ENCODE measurements at regions not wholly inside any gene's neighbourhood (a gene's known extent, or its start where the extent isn't known, plus 50 kb on each side); places are given as distances from the start of the nearest gene placed in this dataset.
"Not testable (repeated sequence)": the region's sequence is repeated elsewhere in the genome, so short reads cannot be mapped to it uniquely, and the experiment has no call there.

DNA sequence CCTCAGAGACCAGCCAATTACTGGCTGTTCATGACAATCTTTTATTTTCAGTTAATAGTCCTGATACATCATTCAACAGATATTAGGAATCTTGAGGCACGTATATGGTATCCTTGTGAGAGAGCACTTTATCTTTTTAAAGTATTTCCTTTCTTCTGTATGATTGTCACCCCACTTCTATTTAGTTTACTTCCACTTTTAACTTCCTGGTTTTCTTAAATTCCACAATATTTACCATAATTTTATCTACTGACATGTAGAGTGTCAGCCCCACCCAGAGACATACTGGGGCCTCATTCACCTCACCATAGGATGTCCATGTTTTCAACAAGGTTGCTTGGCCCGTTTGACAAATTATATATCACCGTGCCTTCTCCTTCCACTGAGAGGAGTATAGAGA is 182.9 kb upstream of the ID2 start:
- Histone ChIP-seq H3K9ac (ENCODE audit: low read depth, low read length) (no peak overlapping the region), H3K4me2 (ENCODE audit: low read length) (no peak overlapping the region), H3K9me3 (replicated peaks; ENCODE audit: low read length) (no peaks in the 10 kb centered on the region), H3K36me3 (ENCODE audit: insufficient read depth, low read length) (no peaks in the 10 kb centered on the region), H3K4me1 (ENCODE audit: control insufficient read depth, insufficient read depth, low read length) (no peaks in the 10 kb centered on the region), H3K4me3 (ENCODE audit: low read length) (no peak overlapping the region), H3K27me3 (ENCODE audit: control insufficient read depth, insufficient read depth, low read length) (no peaks in the 10 kb centered on the region)

DNA sequence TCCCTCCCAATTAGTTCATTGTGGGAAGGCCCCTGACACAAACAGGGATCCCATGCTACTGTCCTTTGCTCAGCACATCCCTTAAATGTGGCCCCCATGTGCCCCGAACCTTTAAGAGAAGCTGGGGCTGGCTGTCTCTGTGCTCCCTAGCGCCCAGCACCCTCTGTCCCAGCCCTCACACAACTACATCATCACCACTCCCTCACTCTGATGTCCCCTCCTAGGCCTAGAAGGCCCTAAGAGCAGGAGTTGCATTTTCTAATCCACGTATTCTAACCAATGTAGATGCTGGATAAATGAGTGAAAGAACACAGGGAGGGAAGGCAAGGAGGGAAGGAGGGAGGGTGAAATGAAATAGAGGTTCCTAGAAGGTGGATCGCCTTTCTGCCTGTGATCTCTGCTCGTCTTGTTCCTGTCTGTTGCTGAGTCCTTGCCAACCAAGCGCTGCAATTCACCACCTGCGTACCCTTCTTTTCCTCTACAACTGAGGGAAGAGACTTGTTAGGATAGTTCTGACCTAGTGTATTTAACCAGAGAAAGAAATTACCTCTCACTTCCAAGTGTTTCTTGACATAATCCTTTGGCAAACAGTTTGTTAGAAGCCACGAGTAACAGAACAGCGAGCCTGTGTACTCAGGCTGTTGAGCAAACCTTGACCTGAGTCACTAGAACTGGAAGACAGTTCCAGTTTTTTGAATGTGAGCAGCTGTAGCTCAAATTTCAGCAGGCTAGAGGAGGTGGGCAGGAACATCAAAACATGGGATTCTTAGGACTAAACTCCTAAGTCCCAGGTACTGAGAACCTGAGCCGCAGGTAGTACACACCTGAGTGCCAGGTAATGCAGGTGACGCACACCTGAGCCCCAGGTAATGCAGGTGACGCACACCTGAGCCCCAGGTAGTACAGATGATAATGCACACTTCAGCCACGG is 181.5 kb upstream of the ID2 start:
- H3K4me2 ChIP-seq (ENCODE audit: low read length), result no peak overlapping the region
- no peaks in the 10 kb centered on the region for H3K36me3 ChIP-seq (ENCODE audit: insufficient read depth, low read length)
- no peaks in the 10 kb centered on the region for H3K27me3 ChIP-seq (ENCODE audit: control insufficient read depth, insufficient read depth, low read length)
- H3K9me3 ChIP-seq (replicated peaks; ENCODE audit: low read length), result no peaks in the 10 kb centered on the region
- no peak overlapping the region for H3K4me3 ChIP-seq (ENCODE audit: low read length)
- no peak overlapping the region for H3K9ac ChIP-seq (ENCODE audit: low read depth, low read length)
- no peaks in the 10 kb centered on the region for H3K4me1 ChIP-seq (ENCODE audit: control insufficient read depth, insufficient read depth, low read length)

DNA sequence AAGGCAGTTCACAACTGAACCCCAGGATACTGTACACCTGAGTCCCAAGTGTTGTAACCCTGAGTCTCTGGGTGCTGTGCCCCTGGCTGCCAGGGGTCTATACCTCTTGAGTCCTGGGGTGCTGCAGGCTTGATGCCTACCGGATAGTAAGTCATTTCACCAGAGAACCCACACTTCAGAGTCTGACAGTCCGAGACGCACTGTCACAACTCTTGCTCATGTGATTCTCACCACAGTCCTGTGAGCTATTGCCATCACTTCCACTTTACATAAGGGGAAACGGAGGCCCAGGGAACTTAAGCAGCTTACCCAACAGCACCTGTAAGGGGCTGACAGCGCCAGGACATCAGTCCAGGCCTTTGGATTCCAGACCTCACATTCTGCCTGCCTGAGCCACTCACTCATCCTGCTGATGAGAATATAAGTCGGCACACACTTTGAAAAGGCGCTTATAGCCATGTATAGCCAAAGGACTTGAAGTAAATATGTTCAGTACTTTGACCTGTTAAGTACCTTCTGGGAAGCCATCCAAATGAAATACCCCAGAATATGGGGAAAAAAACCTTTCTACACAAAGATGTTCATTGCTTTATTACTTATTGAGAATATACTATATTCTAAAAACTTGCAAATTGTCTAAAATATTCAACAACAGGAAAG is 180.7 kb upstream of the ID2 start:
- H3K4me2 ChIP-seq (ENCODE audit: low read length), result no peak overlapping the region
- H3K9me3 ChIP-seq (replicated peaks; ENCODE audit: low read length), result no peaks in the 10 kb centered on the region
- H3K27me3 ChIP-seq (ENCODE audit: control insufficient read depth, insufficient read depth, low read length), result no peaks in the 10 kb centered on the region

DNA sequence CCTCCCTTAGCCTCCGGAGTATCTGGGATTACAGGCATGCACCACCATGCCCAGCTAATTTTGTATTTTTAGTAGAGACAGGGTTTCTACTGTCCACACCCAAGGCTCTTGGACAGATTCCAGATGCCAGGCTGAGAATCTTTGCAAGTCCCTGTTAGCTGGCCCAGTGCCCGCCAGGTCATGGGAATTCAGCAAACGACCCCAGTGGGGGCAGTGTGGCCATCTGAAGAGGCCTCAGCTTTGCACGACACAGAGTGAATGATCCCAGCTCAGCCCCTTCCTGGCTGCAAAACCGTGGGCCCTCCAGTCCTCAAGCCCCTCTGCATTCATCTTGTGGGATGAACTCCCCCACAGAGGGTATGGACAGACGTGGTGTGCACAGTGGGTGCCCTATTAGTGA is 179.5 kb upstream of the ID2 start:
- Histone ChIP-seq H3K4me3 (ENCODE audit: low read length) (no peak overlapping the region), H3K9me3 (replicated peaks; ENCODE audit: low read length) (no peaks in the 10 kb centered on the region), H3K4me1 (ENCODE audit: control insufficient read depth, insufficient read depth, low read length) (no peaks in the 10 kb centered on the region), H3K27me3 (ENCODE audit: control insufficient read depth, insufficient read depth, low read length) (no peaks in the 10 kb centered on the region), H3K9ac (ENCODE audit: low read depth, low read length) (no peak overlapping the region), H3K36me3 (ENCODE audit: insufficient read depth, low read length) (no peaks in the 10 kb centered on the region), H3K4me2 (ENCODE audit: low read length) (no peak overlapping the region)

More for the DNA sequence above, 180.7 kb upstream of the ID2 start:
- Histone ChIP-seq H3K4me1 (ENCODE audit: control insufficient read depth, insufficient read depth, low read length) (no peaks in the 10 kb centered on the region), H3K4me3 (ENCODE audit: low read length) (no peak overlapping the region), H3K9ac (ENCODE audit: low read depth, low read length) (no peak overlapping the region), H3K36me3 (ENCODE audit: insufficient read depth, low read length) (no peaks in the 10 kb centered on the region)

DNA sequence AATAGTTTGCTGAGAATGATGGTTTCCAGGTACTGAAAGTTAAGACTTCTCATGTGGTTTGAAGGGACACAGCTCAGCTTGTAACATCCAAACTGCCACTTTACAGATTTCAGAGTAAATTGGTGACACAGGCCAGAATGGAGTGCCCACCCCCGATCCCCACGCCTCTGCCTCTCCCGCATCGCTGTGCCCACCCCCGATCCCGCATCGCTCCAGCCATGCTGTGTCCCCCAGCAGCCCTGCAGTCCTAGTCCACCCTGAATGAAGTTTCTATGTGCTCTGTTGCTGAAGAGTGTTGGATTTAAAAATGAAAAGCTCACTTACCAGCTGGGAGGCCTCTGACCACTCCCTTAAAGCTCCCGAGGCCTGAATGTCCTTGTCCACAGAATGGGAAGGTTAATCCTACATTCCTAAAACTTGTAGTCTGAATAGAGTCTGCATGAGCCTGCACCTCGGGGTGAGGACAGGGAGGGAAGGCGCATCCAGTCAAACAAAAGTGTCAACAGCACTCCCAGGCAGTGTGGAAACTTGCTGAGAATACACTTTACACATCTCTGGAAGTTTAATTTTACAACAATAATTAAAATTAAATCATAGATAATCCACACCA is 176.4 kb upstream of the ID2 start:
- H3K4me3 ChIP-seq (ENCODE audit: low read length), result no peak overlapping the region
- H3K36me3 ChIP-seq (ENCODE audit: insufficient read depth, low read length), result no peaks in the 10 kb centered on the region
- no peaks in the 10 kb centered on the region for H3K4me1 ChIP-seq (ENCODE audit: control insufficient read depth, insufficient read depth, low read length)
- H3K9me3 ChIP-seq (replicated peaks; ENCODE audit: low read length), result no peaks in the 10 kb centered on the region
- no peaks in the 10 kb centered on the region for H3K27me3 ChIP-seq (ENCODE audit: control insufficient read depth, insufficient read depth, low read length)
- no peak overlapping the region for H3K4me2 ChIP-seq (ENCODE audit: low read length)
- no peak overlapping the region for H3K9ac ChIP-seq (ENCODE audit: low read depth, low read length)

DNA sequence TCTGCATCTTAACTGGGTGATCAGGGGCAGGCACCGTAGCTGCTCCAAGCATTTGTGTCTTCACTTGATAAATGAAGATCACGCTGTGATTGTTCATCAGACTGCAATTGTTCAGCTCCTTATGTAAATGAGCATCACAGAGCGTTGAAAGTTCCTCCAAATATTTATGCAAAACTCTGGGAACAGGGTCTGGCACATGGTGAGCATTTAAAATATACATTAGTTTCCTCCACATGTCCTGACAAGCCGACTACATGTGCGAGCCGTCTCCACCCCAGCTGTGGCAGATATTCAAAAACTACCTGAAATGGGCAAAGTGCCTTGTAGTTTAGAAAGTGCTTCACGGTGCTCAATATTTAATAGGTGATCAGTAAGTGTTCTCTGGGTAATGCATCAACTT is 175.1 kb upstream of the ID2 start:
- Histone ChIP-seq H3K4me2 (ENCODE audit: low read length) (no peak overlapping the region), H3K4me1 (ENCODE audit: control insufficient read depth, insufficient read depth, low read length) (peaks cover under 1% of the 10 kb centered on the region), H3K27me3 (ENCODE audit: control insufficient read depth, insufficient read depth, low read length) (no peaks in the 10 kb centered on the region), H3K4me3 (ENCODE audit: low read length) (no peak overlapping the region), H3K9ac (ENCODE audit: low read depth, low read length) (no peak overlapping the region), H3K36me3 (ENCODE audit: insufficient read depth, low read length) (no peaks in the 10 kb centered on the region), H3K9me3 (replicated peaks; ENCODE audit: low read length) (no peaks in the 10 kb centered on the region)

DNA sequence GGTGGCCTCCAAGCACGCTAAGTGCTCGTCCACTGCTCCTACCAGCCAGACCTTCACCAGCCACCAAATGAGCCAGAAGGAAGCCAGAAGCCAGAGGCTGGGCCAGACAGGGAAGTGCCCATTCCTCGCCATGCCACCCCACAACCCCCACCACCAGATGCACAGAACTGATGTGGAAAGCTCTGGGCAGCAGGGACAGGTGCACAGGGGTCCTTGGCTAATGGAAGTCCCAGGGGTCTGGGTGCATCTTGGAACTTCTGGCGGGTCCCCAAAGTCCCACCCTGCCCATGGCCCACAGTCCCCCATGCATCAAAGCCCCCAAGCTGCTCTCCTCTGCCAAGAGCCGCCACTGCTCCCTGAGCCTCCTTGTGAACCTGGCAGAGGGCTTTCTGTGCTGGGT is 173.1 kb upstream of the ID2 start:
- no peak overlapping the region for H3K4me3 ChIP-seq (ENCODE audit: low read length)
- H3K27me3 ChIP-seq (ENCODE audit: control insufficient read depth, insufficient read depth, low read length), result no peaks in the 10 kb centered on the region
- no peak overlapping the region for H3K9ac ChIP-seq (ENCODE audit: low read depth, low read length)

DNA sequence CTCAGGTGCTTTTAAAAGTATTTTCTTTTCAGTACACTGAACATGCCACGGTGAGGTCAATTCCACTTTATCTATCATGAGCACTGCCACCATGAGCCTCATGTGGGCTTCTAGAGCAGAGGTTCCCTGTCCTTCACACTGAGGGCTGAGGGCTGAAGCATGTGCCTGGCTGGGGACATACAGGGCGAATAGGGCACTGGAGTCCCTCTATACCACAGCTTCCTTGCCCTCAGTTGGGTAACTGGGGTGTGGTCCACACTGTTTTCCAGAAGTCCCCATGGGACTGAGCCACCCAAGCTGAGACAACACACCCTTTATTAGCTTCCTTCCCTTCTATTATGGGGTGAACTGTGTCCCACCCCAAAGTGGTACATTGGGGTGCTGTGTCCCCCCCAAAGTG is 172.2 kb upstream of the ID2 start:
- H3K27me3 ChIP-seq (ENCODE audit: control insufficient read depth, insufficient read depth, low read length), result no peaks in the 10 kb centered on the region

More for the DNA sequence above, 173.1 kb upstream of the ID2 start:
- Histone ChIP-seq H3K9me3 (replicated peaks; ENCODE audit: low read length) (no peaks in the 10 kb centered on the region), H3K4me1 (ENCODE audit: control insufficient read depth, insufficient read depth, low read length) (peaks cover 3% of the 10 kb centered on the region), H3K4me2 (ENCODE audit: low read length) (no peak overlapping the region), H3K36me3 (ENCODE audit: insufficient read depth, low read length) (no peaks in the 10 kb centered on the region)

DNA sequence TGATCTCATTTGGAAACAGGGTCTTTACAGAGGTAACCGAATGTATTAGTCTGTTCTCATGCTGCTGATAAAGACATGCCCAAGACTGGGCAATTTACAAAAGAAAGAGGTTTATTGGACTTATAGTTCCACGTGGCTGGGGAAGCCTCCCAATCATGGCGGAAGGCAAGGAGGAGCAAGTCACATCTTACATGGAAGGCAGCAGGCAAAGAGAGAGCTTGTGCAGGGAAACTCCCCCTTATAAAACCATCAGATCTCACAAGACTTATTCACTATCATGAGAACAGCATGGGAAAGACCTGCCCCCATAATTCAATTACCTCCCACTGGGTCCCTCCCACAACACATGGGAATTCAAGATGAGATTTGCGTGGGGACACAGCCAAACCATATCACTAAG is 171.8 kb upstream of the ID2 start:
- not testable (repeated sequence) for H3K9ac ChIP-seq (ENCODE audit: low read depth, low read length); H3K9me3 ChIP-seq (replicated peaks; ENCODE audit: low read length)

More for the DNA sequence above, 172.2 kb upstream of the ID2 start:
- Histone ChIP-seq H3K4me2 (ENCODE audit: low read length) (no peak overlapping the region), H3K9ac (ENCODE audit: low read depth, low read length) (no peak overlapping the region), H3K36me3 (ENCODE audit: insufficient read depth, low read length) (no peaks in the 10 kb centered on the region), H3K4me1 (ENCODE audit: control insufficient read depth, insufficient read depth, low read length) (peaks cover 3% of the 10 kb centered on the region), H3K4me3 (ENCODE audit: low read length) (no peak overlapping the region), H3K9me3 (replicated peaks; ENCODE audit: low read length) (no peaks in the 10 kb centered on the region)

DNA sequence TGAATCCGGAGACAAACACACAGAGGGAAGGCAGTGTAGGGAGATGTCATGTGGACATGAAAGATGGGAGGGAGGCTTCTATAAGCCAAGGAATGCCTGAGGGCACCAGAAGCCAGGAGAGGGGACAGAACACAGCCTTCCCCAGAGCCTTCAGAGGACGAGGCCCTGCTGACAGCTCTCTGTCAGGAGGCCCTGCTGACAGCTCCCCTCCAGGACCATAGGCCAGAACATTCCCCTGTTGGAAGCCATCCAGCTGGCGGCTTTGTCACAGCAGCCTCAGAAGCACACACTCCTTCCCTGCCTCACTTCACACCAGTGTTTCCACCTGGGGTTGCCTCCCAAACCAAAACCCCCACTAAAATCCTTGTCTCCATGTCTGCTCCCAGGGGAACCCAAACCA is 171.3 kb upstream of the ID2 start:
- H3K36me3 ChIP-seq (ENCODE audit: insufficient read depth, low read length), result no peaks in the 10 kb centered on the region
- no peak overlapping the region for H3K9ac ChIP-seq (ENCODE audit: low read depth, low read length)
- no peaks in the 10 kb centered on the region for H3K9me3 ChIP-seq (replicated peaks; ENCODE audit: low read length)
- no peaks in the 10 kb centered on the region for H3K27me3 ChIP-seq (ENCODE audit: control insufficient read depth, insufficient read depth, low read length)
- peaks cover 3% of the 10 kb centered on the region for H3K4me1 ChIP-seq (ENCODE audit: control insufficient read depth, insufficient read depth, low read length)
- no peak overlapping the region for H3K4me2 ChIP-seq (ENCODE audit: low read length)
- H3K4me3 ChIP-seq (ENCODE audit: low read length), result no peak overlapping the region

More for the DNA sequence above, 171.8 kb upstream of the ID2 start:
- not testable (repeated sequence) for H3K36me3 ChIP-seq (ENCODE audit: insufficient read depth, low read length); H3K4me2 ChIP-seq (ENCODE audit: low read length); H3K4me1 ChIP-seq (ENCODE audit: control insufficient read depth, insufficient read depth, low read length); H3K27me3 ChIP-seq (ENCODE audit: control insufficient read depth, insufficient read depth, low read length); H3K4me3 ChIP-seq (ENCODE audit: low read length)

DNA sequence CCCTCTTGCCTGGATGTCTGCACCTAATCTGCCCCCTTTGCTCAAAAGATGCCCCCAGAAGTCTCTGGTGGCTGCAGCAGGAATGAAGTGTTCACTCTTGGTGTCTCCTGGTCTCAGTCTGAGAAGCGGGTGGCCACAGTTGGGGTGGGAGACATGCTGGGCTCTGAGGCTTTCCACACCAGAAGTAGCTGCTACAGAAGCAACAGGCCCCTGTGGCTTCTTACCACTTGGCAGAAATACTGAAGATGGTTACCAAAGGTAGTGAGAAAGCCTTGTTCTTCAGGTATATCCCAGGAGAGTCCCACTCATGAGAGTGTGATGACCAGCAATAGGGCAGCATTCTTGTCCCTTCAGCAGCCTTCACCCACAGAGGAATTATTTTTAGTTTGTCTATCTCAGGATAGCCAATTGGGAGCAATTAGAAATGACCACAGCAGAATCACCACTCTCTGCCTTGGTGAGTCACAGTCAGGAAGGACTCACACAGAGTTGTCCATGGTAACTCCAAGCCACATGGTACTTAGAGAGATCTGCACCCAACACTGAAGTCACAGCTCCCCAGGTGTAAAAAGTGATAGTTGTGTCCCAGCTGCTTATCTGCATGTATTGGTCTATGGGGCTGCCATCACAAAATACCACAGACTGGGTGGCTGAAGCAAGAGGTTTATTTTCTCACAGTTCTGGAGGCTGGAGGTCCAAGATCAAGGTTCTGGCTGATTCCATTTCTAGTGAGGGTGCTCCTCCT is 169.8 kb upstream of the ID2 start:
- no peak overlapping the region for H3K9ac ChIP-seq (ENCODE audit: low read depth, low read length)
- no peaks in the 10 kb centered on the region for H3K27me3 ChIP-seq (ENCODE audit: control insufficient read depth, insufficient read depth, low read length)
- H3K4me1 ChIP-seq (ENCODE audit: control insufficient read depth, insufficient read depth, low read length), result peaks cover 3% of the 10 kb centered on the region
- H3K36me3 ChIP-seq (ENCODE audit: insufficient read depth, low read length), result no peaks in the 10 kb centered on the region
- H3K9me3 ChIP-seq (replicated peaks; ENCODE audit: low read length), result no peaks in the 10 kb centered on the region
- H3K4me3 ChIP-seq (ENCODE audit: low read length), result no peak overlapping the region
- H3K4me2 ChIP-seq (ENCODE audit: low read length), result no peak overlapping the region

Data from skeletal muscle satellite cell (primary cell).